HS-27A (cell line): ENCODE measurements at regions not wholly inside any gene's neighbourhood (a gene's known extent, or its start where the extent isn't known, plus 50 kb on each side); places are given as distances from the start of the nearest gene placed in this dataset.
"Not testable (repeated sequence)": the region's sequence is repeated elsewhere in the genome, so short reads cannot be mapped to it uniquely, and the experiment has no call there.

ENCODE experiments used
- DNase-seq: peaks from one replicate; pipeline ENCODE4 v3.0.0-alpha.2; 2012; ENCODE audit warnings: low read depth, missing footprints

DNA sequence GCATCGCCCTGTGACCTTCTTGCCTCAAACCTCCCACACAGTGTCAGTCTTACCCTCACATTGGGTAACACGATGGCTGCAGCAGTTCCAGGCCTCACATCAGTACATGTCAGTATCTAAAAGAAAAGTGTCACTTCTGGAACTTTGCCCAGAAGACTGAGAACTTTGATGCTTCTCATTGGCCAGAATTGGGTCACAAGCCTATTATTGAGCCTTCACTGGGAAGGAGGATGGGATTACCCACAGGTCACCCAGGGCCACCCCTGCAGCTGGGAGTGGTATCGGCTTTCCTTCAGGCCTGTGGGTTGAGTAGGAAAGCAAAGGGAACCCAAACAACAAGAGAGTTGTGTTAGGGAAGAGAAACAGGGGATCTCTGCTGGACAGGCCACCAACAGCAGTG is 111.5 kb downstream of the NPY start:
- DNase-seq, result no peak

DNA sequence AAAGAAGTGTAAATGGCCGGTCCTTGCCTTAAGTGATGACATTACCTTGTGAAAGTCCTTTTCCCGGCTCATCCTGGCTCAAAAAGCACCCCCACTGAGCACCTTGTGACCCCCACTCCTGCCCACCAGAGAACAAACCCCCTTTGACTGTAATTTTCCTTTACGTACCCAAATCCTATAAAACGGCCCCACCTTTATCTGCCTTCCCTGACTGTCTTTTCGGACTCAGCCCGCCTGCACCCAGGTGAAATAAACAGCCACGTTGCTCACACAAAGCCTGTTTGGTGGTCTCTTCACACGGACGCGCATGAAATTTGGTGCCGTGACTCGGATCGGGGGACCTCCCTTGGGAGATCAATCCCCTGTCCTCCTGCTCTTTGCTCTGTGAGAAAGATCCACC is 112.4 kb downstream of the NPY start:
- DNase-seq, result not testable (repeated sequence)

DNA sequence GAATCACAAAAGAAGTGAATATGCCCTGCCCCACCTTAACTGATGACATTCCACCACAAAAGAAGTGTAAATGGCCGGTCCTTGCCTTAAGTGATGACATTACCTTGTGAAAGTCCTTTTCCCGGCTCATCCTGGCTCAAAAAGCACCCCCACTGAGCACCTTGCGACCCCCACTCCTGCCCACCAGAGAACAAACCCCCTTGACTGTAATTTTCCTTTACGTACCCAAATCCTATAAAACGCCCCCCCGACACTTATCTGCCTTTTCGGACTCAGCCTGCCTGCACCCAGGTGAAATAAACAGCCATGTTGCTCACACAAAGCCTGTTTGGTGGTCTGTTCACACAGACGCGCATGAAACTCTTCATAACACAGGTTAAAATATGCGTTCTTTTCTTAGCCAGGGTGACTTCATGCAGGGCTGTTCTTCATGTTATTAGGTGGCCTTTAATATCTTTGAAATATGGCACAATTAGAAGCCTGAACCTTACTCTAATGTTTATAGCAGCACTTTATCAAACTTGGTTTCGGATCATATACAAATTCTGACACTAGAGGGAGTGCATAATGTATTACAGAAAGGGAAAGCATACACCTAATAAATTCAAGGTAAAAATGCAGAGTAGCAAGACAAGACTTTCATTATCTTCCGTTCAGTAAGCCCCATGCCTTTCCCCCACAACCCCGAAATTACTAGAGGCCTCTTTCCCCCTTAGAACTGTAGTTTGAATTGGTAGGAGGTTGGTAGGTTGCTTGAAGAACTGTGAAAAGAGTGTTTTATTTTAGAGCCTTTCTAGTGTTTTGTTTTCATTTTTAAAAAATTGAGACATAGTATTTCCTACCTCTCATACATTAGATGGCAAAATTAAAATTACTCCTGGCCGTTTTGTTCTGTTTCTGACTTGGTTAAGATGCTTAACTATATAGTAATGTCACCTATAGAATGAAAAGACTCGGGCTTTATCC is 117.9 kb downstream of the NPY start:
- no peak for DNase-seq

DNA sequence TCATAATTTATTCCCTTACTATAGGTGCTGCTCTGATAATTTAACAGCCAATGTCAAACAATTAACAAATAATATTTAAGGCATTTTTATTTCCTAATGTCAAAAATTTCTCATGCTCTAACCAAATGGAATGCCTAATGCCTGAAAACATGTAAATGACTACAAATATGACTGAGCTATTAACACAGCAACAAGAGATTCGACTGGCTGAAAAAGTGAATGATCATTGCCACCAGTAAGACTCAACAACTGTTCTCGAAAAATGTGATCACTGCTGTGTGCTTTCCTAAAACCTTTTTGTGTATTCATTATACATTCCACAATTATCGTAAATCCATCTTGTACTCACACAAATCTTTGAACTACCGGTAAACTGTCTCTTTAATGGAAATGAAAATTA is 118.7 kb downstream of the NPY start:
- no peak for DNase-seq

DNA sequence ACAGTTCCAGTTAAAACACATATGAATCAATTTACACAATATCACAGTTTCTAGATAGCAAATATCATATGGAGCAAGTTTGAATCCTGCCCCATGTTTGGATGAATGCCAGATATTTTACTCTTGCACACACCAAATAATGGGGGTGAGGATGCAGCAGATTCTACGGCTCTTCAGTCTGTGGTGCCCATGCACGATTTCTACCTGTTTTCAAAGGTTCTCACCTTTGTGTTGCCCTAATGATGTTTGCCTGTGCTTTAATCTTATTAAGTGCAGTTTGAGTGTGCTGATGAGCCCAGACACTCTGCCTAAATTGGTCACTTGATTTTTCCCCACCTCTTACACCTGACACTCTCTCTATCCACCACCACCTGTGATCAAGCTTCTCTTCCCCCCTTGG is 119.6 kb downstream of the NPY start:
- DNase-seq, result no peak

DNA sequence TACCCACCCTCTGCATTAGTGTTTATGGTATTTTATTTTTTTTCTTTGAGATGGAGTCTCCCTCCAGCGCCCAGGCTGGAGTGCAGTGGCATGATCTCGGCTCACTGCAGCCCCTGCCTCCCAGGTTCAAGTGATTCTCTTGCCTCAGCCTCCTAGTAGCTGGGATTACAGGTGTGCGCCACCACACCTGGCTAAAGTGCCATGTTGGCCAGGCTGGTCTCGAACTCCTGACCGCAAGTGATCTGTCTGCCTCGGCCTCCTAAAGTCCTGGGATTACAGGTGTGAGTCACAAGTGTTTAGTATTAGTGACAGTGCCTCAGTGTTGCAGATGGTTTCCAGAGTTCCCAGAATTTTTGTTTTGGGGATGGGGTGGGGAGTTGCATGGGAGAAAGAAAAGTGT is 120.3 kb downstream of the NPY start:
- DNase-seq, result no peak

DNA sequence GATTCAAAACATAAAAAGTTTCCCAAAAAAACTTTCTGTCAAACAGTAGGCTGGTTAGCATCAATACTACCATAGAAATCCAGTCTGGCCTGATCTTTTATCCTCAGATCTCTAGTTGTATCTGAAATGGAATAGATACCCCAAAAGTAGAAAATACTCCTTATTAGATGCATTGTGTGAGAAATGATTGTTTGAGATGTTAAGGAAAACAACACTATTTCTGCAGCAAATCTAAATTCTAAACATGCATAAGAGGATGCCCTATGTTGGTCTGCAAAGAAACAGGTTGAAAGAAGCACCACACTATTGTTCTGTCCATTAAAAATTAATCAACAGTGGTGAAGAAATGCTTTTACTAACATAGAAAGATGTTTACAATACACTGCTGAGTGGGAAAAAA is 121.0 kb downstream of the NPY start:
- DNase-seq, result no peak

DNA sequence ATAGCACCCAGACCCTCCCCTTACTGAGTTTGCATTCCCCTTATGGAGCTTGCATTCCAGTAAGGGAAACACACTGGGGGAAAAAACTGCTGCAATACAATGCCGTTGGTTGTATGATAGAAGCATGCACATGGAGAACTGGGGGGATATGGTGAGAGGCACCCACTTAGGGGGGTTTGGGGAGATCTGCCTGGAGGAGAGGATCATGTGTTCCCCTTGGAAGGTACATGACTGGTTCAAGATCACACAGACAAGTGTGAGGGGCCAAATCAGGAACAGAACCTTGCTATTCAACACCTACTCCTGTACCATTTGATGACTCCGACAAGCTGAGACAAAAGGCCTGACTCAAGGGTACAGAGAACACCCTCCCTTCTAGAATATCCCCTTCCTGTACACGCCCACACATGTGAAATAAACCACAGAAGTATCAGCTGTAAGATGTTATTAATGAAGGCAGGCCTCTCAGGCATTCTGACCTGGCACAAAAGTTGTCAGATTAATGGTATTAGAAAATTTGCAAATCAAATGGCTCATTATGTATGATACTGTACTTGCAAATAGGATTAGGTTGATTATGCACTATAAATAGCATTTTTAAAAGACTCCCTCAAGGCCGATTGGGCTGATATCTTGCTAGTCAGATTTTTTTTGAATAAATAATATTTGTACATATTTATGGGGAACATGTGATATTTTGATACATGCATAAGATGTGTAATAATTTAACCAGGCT is 122.2 kb downstream of the NPY start:
- DNase-seq, result no peak

DNA sequence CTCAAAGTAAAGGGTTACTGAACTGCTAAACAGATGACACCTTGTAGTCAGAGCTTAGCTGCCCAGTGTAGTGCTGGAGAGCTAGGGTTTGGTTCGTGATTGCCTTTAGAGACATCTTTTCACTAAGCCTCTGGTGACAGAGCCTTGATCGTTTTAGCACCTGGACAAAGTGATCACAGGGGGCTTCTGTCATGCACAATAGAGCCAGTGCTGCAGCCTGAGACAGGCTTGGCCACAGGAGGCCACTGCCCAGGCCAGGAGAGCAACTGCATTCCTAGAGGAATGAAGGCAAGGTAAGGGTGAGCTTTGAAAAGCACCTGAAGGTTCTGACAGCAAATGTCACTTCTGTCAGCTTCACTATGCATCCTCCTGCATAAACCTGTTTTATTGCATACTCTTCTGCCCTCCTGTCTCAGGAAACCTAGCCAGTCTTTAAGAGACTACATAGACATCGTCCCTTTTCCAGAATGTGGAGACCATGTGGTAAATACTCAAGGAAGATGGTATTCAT is 122.9 kb downstream of the NPY start:
- DNase-seq, result no peak

DNA sequence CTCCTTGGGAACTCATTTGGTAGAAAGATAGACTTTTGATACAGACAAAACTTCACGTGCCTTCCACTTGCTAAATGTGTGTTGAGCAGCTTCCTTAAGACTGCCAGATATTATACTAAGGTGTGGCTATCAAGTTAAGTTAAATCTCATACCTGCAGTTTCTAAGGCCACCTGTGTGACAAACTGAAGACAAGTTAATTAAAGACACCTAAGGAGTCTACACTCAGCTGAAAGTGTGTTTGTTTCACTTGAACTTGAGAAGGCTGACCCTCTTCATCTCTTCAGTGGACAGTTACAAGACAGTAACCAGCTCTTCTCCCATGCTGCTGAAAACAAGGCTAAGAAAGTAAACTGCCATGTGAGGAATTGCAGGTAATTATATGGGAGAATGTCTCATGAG is 124.0 kb downstream of the NPY start:
- DNase-seq, result no peak

DNA sequence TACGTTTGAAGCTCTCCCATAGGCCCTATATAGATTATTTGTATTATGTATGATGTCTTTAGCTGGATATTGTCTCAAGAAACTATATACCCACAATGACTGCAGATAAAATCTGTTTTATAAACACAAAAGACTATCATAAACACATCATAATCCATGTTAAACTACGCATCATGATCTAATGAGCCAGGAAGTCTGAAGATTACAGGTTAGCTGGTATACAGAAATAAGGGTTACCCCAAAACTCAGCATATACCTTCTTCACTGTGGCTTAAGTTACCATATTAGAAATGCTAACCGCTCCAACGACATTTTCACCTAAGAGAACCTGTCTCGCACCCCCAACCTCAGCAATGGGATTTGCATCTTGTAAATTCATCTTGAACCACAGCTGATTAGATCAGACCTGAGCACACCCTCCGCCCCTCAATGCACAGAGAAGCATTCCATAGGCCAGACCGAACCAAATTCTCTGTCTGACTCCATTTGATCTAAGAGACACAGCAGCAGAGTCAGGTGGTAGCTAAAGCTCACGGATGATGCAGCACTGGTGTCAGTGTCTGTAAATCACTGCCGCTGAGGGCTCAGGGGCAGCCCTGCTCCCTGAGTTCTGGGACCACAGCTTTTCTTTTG is 124.9 kb downstream of the NPY start:
- DNase-seq, result no peak

DNA sequence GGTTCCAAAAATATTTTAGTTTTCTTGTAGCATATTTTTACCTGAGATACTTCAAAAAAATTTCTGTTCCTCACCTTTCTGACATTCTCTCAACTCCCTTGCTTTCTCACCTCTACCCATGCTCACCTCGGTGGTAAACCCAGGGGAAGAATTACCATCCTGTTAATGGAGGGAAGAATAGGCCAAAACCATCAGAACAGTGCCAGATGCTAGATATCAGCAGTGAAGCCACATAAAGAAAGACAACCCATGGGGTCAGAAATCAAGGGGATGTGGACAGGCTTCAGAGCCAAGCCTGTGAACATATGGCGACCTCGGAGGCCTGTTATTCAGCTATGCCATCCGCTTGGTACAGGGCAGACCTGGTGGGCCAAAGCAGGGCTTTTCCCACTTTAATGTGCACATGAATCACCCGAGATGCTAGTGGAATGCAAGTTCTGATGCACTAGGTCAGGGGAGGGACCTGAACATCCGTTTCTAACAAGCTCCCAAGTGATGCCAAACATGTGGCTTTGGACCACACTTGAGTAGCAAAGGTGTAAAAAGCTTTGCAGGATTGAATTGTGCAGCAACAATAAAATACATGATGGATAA is 125.5 kb downstream of the NPY start:
- no peak for DNase-seq

DNA sequence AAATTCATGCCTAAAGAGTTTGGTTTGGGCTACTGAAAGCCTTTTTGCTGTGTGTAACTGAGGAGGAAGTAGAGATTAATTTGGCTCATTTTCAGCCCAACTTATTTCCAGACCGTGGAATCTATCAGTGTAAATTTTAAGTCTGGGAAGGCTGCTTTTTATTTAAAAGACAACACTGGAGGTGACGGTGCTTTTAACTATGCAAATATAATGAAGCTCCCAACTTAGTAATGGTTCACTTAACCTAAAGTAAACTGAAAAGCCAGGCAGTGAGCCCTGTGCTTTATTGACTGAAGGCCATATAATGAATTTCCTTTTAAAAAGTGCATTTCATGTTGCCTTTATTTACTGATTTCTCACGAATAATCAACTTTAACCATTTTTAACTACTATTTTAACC is 127.2 kb downstream of the NPY start:
- no peak for DNase-seq

DNA sequence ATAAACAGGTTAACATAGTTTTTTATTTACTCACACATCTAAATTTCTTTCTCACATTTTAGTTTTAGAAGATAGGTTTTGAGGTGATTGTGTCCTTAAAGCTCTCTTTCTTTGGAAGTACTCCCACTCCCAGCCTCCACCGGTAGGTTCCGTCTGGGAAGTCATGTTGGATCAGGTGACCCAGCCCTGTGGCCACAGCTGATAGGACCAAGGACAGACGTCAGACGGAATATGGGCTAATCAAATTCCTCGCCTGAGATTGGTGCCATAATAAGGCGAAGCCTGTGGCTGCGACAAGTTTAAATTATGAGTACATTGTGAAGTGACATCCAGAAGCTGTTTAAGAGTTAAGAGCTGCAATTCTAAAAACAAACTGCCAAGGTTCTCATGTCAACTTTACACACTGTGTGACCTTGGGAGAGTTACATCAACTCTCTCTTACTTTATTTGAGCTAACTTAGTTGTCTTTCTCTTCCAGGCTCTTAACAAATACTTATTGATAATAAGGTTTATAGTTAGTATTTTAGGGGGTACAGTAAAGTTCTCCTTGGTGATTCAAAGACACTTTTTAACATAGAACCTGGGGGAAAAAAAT is 133.6 kb downstream of the NPY start:
- no peak for DNase-seq

DNA sequence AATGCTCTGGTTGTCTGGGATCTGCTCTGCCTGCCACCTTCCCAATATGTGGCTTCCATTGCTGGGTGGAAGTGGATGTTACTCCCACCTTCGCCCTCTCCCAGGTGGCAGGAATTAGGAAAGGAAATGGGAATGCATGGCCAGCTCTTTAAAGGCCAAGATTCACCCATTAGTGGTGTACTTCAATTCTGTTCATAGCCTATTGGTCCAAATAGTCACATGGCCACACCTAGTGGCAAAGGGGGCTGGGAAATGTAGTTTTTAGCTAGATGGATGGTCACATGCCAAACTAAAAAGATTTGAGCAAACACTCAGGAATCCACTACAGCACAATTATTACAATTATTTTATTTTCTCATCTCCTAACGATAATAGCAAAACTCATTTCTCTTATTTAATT is 135.1 kb downstream of the NPY start:
- no peak for DNase-seq

DNA sequence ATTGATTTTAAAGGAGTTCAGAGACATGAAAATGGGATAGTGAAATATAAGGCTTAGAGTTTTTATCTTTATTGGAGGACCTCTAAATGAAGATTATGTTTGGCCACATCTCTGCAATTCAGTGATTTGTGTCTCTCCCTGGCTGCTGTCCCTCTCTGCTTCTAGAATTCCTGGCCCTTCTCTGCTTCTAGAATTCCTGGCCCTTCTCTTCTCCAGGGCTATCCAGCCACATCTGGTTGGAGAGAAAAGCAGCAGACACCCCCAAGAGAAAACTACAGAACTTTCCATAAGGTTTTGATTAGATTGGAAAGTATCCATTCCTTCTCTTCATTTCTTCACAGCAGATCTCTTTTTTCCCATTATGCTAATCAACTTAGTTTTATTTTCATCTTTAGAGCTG is 135.5 kb downstream of the NPY start:
- no peak for DNase-seq

DNA sequence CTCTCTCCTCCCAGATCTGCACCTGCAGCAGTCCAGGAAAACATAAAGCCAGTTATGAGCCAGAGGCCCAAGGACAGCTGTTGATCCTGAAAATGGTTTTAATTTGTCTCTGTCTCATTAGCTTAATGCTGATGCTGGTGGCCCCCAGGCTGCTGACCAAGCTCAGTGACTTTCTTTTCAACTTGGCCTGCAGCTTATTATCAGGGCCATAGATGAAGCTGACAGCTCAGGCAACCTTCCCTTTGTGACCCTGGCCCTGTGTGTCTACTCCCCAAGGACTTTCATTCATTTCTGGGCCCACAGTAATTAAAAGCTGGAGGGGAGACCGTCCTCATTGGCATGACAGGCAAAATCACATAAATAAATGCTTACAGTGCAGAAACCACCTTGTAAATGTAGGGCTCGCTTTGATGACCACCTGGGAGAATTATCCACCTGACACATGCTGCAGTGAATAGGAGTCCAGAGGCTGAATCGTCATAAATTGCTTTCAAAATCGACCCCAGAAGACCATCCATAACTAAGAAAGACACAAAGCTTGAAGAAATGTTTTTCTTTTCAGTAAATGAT is 138.5 kb downstream of the NPY start:
- DNase-seq, result no peak

DNA sequence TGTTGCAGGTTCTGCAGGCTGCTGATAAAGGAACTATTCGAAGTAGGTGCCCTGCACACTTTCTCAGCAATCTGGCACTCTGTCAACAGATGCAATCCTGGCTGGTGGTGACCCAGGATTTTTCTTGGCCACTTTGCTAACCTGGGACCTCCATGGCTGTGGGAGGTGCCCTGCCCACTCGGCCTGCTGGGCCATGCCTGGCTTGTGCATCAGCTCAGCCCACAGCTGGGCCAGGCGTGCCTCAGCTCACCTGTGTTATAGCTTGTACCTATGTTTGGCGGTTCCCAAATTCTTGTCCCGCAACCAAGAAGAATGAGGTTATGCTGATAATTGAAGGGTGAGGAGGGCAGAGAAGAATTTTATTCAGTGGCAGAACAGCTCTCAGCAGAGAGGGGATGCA is 141.7 kb downstream of the NPY start:
- DNase-seq, result no peak

DNA sequence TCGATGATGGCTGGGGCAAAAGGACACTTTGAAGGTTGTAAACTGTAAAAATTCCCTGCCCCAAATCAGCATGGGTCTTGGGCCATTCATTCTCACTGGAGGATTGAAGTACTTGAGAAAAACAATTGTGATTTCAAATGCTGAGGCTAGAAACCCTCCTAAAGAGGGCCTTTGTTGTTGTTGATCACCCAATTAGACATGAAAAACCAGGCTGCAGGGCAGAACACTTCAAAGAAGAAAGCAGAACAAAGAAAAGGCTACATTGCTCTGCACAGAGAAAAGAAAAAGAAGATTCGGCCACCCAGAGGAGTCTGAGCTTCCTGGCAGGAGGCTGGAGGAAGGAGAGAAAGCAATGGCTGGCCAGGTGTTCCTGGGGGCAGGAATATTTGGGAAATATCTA is 143.1 kb downstream of the NPY start:
- DNase-seq, result no peak

DNA sequence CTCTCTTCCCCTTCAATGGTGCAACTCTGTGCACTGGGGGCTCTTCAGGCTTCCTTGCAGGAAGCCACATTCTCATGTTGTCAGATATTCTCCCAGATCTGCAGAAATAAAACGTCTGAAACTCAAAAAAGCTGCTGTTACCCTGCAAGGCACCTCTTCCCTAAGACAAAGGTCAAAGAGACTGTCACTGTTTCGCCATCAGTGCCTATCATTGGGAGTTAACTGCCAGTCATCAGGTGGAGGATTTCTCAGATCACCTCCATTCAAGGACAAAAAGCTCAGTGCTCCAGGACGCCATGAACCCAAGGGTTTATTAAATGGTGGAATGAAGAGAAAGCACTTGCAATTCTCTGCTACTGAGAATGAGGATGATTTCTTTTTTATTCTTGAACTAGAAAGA is 144.6 kb upstream of the PALS2 start:
- no peak for DNase-seq

DNA sequence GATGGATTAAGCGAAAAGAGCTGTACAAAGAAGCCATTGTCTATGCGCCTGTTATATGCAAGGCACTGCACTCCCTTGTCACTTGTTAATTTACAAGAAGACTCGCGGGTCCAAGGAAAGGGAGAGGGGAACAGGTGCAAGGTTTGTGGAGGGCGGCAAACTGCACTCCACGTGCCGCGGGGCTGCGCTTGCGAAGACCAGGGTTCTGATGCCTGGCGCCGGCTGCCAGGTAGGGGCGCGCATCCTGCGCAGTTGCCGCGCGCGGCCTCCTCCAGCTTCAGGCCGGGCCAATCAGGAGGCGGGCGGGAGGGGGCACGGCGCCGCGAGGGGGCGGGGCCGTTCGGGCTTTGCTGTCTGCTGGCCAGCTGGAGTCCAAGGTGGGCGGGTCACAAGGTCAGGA is 140.6 kb upstream of the PALS2 start:
- no peak for DNase-seq

DNA sequence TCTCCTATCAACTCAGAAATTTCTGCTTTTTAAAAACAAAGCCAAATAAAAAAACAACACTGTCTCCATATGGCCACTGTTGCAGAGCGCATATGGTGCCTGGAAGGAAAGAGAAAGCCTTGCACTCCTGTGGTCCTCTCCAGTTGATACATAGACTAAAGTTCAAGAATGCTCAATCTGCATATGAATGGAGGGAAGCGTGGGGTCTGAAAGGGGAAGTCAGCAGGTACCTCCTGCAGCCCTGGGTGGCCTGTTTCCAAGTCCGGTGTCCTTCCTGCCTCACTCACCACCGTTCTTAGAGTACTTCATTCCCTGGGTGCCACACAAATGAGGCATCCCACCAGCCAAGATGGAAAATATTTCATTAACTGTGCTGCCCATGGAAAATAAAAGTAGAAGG is 138.3 kb upstream of the PALS2 start:
- DNase-seq, result no peak
